HFF-Myc (cell line): ENCODE measurements at regions not wholly inside any gene's neighbourhood (a gene's known extent, or its start where the extent isn't known, plus 50 kb on each side); places are given as distances from the start of the nearest gene placed in this dataset.

Source experiments
- DNase-seq: peaks from one replicate; pipeline ENCODE4 v3.0.0-alpha.2; 2011; ENCODE audit warnings: low read depth; ENCODE audit errors: extremely low read depth
- H3K4me3 ChIP-seq: replicated peaks from 2 replicates; pipeline ENCODE4 v1.5.1; 2011; ENCODE audit warnings: low read depth, mild to moderate bottlenecking, control low read depth, low read length
- TF ChIP-seq, protein P1 (sequence below): IDR thresholded peaks from 2 replicates; pipeline ENCODE4 v1.5.1; 2012; ENCODE audit warnings: mild to moderate bottlenecking, low read depth, low read length, control low read depth; ENCODE audit errors: missing control alignments

DNA sequence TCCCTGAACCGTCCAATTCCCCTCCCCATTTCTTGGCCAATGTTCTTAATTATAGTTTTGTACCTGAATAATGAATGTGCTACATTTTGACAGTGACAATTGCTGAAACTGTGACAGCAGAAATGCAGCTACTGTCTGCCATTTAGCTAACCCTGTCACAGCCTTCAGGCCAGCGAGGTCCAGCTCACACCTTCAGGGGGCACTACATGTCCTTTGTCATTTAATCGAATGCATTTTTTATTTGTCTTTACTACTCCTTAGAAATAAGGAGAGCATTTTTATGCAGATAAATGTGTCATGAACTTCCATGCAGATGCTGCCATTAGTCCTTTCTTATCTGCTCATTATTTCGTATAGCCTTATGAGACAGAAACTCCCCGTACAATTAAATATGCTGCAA is 159.9 kb downstream of the MZT1 start:
- no peak overlapping the region for H3K4me3 ChIP-seq
- TF ChIP-seq, protein P1, sequence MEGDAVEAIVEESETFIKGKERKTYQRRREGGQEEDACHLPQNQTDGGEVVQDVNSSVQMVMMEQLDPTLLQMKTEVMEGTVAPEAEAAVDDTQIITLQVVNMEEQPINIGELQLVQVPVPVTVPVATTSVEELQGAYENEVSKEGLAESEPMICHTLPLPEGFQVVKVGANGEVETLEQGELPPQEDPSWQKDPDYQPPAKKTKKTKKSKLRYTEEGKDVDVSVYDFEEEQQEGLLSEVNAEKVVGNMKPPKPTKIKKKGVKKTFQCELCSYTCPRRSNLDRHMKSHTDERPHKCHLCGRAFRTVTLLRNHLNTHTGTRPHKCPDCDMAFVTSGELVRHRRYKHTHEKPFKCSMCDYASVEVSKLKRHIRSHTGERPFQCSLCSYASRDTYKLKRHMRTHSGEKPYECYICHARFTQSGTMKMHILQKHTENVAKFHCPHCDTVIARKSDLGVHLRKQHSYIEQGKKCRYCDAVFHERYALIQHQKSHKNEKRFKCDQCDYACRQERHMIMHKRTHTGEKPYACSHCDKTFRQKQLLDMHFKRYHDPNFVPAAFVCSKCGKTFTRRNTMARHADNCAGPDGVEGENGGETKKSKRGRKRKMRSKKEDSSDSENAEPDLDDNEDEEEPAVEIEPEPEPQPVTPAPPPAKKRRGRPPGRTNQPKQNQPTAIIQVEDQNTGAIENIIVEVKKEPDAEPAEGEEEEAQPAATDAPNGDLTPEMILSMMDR: no peak
- DNase-seq: no peak

DNA sequence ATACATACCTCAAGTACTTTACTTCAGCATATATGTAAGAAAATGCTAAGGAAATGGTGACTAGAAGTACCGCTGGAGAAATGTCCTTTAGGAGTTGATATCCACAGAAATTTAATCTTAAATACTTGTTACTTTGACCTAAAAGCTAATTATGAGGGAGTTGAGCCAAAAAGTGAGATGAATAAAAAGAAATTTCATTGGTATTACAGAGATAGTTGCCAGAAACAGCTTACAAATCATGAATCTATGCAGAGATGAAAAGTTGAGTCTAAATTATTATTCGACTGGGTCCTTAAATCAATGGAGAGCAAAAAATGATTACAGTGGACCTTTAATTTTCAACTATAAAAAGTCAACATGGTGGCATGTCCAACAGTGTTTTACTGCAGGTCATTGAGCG is 160.9 kb downstream of the MZT1 start:
- TF ChIP-seq, protein P1: no peak
- no peak overlapping the region for H3K4me3 ChIP-seq
- no peak for DNase-seq

DNA sequence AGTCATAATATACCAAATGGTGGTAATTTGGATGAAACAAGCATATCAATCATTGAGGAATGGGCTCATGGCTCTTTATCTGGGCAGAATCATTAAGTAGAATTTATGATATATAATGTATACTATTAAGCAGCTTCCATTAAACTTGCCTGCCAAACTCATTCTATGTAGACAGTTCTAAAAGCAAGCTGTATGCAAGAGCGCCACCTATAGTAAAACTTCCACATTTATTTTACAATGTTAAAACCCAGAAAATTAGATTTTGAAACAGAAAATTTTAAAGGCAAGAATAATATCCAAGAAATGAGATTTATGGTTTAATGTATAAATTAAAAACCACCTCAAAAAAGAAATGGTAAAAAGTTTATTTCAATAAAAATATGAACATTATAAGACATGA is 161.5 kb downstream of the MZT1 start:
- DNase-seq: peak; percentile 1
- no peak overlapping the region for H3K4me3 ChIP-seq
- TF ChIP-seq, protein P1: peak; percentile 45

DNA sequence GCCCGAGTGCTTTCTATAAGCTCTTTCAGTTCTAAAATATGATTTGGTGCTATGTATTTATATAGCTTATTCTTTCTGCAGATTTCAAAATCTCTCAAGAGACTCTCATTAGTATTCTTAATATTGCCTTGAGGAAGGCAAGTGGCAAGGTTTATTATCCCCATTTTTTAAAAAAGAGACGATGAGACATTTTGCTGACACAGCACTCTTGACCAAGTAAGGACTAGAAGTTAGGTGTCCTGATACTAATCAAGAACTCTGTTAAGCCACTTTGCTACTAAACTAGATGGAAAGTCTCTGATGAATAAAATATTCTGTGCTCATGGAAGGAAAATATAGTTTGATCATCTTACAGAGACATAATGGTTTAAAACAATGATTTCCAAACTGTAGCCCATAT is 164.7 kb downstream of the MZT1 start:
- TF ChIP-seq, protein P1: no peak
- DNase-seq: no peak
- no peak overlapping the region for H3K4me3 ChIP-seq

DNA sequence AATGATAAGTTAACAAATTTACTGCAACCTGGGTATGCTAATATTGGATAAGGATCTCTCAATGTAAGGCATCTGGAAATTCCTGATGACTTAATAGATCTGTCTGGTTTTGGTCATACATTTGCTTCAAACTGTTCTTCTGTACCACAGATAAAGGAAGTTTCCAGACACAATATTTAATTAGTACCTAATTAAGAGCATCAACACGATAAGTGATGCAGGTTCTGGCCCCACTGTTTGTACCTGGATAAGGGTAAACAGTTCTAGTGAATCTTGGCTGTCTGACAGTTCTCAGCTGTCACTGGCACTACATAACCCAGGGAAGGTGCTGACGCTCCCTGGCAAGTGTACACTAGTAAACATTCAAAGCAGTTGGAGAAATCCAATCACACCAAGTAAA is 165.6 kb downstream of the MZT1 start:
- no peak for DNase-seq
- H3K4me3 ChIP-seq: no peak overlapping the region
- TF ChIP-seq, protein P1: no peak

DNA sequence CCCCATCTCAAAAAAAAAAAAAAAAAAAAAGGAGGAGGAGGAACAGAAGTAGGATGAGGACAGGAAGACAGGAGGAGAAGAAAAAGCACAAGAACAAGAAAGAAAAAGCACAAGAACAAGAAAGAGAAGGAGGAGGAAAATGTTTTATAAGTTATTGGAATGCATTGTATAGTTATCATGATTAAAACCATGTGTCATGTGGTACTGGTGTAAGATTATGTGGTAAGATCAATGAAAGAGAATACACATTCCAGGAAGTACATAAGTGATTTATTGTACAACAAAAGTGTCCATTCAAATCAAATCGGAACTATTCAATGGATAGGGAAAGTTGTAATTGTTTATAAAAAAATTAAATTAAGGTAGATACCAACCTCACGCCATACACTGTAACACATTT is 167.7 kb downstream of the MZT1 start:
- TF ChIP-seq, protein P1: no peak
- no peak overlapping the region for H3K4me3 ChIP-seq
- no peak for DNase-seq

DNA sequence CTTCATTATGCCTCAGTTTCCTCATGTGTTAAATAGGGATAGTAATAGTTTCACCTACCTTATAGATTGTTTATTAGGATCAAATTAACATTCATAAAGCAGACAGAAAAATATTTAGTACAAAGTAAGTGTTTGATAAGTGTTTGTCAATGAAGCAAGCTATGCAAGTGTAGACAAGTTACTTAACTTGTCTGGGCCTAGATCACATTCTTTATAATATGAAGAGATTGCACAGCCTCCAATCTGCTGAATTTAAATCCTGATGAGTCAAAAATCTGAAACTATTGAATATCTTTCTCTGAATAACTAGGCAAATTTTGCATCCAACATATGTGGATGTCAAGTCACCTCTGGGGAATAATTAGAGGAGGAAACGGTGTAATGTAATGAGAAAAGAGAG is 170.5 kb downstream of the MZT1 start:
- TF ChIP-seq, protein P1: no peak
- no peak overlapping the region for H3K4me3 ChIP-seq
- DNase-seq: no peak
